Endodermal cell (in vitro differentiated cells): ENCODE measurements at regions not wholly inside any gene's neighbourhood (a gene's known extent, or its start where the extent isn't known, plus 50 kb on each side); places are given as distances from the start of the nearest gene placed in this dataset.

Experiments used
- DNase-seq: peaks from one replicate; pipeline ENCODE4 v3.0.0-alpha.2; 2017
- H3K27ac ChIP-seq: 2 replicates; pipeline ENCODE4 v1.5.1; 2013; ENCODE audit warnings: mild to moderate bottlenecking, low read depth, low read length, moderate library complexity
- H3K27me3 ChIP-seq: 2 replicates; pipeline ENCODE4 v1.6.1; 2013; ENCODE audit warnings: mild to moderate bottlenecking, low read length, moderate library complexity; ENCODE audit not compliant: insufficient read depth, control insufficient read depth, poor library complexity, severe bottlenecking
- H3K36me3 ChIP-seq: 2 replicates; pipeline ENCODE4 v1.7.0; 2013; ENCODE audit warnings: mild to moderate bottlenecking, low read length, moderate library complexity; ENCODE audit not compliant: control insufficient read depth, insufficient read depth
- H3K4me1 ChIP-seq: one replicate; pipeline ENCODE4 v1.7.0; 2013; ENCODE audit warnings: low read length; ENCODE audit not compliant: control insufficient read depth, insufficient read depth
- H3K4me3 ChIP-seq: 2 replicates; pipeline ENCODE4 v1.5.1; 2013; ENCODE audit warnings: mild to moderate bottlenecking, low read length, moderate library complexity
- H3K9ac ChIP-seq: 2 replicates; pipeline ENCODE4 v1.6.1; 2013; ENCODE audit warnings: mild to moderate bottlenecking, low read length, moderate library complexity; ENCODE audit not compliant: poor library complexity, severe bottlenecking; ENCODE audit errors: extremely low read depth
- H3K9me3 ChIP-seq: 2 replicates; pipeline ENCODE4 v1.6.1; 2013; ENCODE audit warnings: mild to moderate bottlenecking, low read length, moderate library complexity; ENCODE audit not compliant: control insufficient read depth
- H3K27ac Mint-ChIP-seq: 2 replicates; pipeline ENCODE4 v1.8.0; 2020; ENCODE audit warnings: mixed read lengths
- H3K27me3 Mint-ChIP-seq: 2 replicates; pipeline ENCODE4 v1.8.0; 2021; ENCODE audit warnings: mild to moderate bottlenecking, mixed read lengths; ENCODE audit not compliant: insufficient read depth
- H3K36me3 Mint-ChIP-seq: 2 replicates; pipeline ENCODE4 v1.8.0; 2020; ENCODE audit warnings: low read depth, mixed read lengths
- H3K4me1 Mint-ChIP-seq: 2 replicates; pipeline ENCODE4 v1.8.0; 2020; ENCODE audit warnings: mixed read lengths
- H3K4me3 Mint-ChIP-seq: 2 replicates; pipeline ENCODE4 v1.8.0; 2020; ENCODE audit warnings: mild to moderate bottlenecking, moderate library complexity, mixed read lengths
- H3K9me3 Mint-ChIP-seq: 2 replicates; pipeline ENCODE4 v1.8.0; 2020; ENCODE audit warnings: mild to moderate bottlenecking, mixed read lengths
- WGBS, 2 experiments: methylation state at CpG; one replicate each; pipeline versions ENCODE4 v1.1.5 to v1.1.7; 2013; ENCODE audit warnings: missing lambda C conversion rate in 2 of 2, mixed read lengths in 1 of 2; ENCODE audit not compliant: insufficient coverage in 1 of 2, insufficient read length in 1 of 2; 5-methylcytosine and 5-hydroxymethylcytosine counted together
- TF ChIP-seq, protein P1 (sequence below): fragments of 200-600 bp; sonication (generic); conservative IDR thresholded peaks from 2 replicates; pipeline ENCODE4 v1.5.0; 2021; ENCODE audit warnings: antibody characterized with exemption, mild to moderate bottlenecking

DNA sequence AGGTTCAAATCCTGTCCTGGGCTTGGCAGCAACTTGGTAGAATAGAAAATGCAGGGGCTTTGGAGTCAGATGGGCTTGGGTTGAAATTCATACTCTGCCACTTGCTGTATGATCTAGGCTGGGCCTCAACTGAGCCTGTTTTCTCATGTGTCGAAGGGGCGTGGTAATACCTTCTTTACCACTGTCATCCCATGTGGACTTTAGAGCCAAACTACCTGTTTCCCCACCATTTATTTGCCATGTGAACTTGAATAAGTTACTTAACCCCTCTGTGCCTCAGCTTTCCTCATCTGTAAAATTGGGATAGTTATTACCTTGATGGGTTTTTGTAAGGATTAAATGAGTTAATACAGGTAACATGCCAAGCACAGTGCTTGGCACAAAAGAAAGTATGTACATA lies 106.0 kb downstream of the COPRS start:
- no peak overlapping the region for H3K27ac Mint-ChIP-seq
- TF ChIP-seq, protein P1, sequence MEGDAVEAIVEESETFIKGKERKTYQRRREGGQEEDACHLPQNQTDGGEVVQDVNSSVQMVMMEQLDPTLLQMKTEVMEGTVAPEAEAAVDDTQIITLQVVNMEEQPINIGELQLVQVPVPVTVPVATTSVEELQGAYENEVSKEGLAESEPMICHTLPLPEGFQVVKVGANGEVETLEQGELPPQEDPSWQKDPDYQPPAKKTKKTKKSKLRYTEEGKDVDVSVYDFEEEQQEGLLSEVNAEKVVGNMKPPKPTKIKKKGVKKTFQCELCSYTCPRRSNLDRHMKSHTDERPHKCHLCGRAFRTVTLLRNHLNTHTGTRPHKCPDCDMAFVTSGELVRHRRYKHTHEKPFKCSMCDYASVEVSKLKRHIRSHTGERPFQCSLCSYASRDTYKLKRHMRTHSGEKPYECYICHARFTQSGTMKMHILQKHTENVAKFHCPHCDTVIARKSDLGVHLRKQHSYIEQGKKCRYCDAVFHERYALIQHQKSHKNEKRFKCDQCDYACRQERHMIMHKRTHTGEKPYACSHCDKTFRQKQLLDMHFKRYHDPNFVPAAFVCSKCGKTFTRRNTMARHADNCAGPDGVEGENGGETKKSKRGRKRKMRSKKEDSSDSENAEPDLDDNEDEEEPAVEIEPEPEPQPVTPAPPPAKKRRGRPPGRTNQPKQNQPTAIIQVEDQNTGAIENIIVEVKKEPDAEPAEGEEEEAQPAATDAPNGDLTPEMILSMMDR: no peak
- H3K27me3 Mint-ChIP-seq: no peaks in the 10 kb centered on the region
- peaks cover 2% of the 10 kb centered on the region for H3K9me3 Mint-ChIP-seq
- H3K9ac ChIP-seq: no peak overlapping the region
- H3K27ac ChIP-seq: no peak overlapping the region
- H3K4me3 Mint-ChIP-seq: no peak overlapping the region
- no peaks in the 10 kb centered on the region for H3K36me3 ChIP-seq
- no peaks in the 10 kb centered on the region for H3K36me3 Mint-ChIP-seq
- H3K4me1 ChIP-seq: no peaks in the 10 kb centered on the region
- H3K9me3 ChIP-seq: no peaks in the 10 kb centered on the region
- 83 to 100% methylated on average over 1 to 2 of the region's 2 CpGs for WGBS, 2 experiments
- DNase-seq: no peak
- H3K27me3 ChIP-seq: no peaks in the 10 kb centered on the region
- no peaks in the 10 kb centered on the region for H3K4me1 Mint-ChIP-seq
- no peak overlapping the region for H3K4me3 ChIP-seq

DNA sequence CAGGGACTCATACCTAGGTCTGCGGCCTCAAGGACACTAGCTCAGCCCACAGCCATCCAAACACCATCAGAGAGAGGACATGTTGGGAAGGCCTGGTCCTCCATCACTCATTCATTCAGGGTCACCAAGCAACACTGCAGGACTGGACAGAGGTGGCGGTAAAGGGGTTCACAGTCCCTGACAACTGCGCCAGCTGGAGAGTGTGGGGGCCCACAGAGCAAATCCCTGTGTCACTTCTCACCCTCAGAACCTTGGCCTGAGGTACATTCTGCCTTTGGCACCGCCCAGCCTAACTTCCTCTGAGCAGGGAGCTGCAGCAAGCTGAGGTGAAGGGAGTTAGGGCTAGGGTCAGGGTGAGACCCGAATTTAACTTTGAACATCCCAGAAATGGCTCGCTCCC lies 106.5 kb downstream of the COPRS start:
- DNase-seq: no peak
- H3K27ac Mint-ChIP-seq: no peak overlapping the region

DNA sequence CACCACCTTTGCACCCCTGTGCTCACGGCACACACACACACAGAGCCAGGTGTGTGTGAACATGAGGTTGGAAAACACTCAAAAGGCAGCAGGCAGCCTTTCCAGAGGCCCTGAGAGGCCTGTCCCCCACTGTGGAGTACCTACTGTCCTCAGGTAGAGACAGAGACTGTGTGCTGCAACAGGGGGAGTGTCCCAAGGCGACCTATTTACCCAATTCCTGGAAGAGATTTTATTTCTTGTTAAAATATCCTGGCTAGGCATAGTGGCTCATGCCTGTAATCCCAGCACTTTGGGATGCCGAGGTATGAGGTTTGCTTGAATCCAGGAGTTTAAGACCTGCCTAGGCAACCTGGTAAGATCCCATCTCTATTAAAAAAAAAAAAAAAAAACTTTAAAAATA lies 108.5 kb downstream of the COPRS start:
- no peak overlapping the region for H3K4me3 Mint-ChIP-seq
- H3K27me3 ChIP-seq: no peaks in the 10 kb centered on the region
- no peaks in the 10 kb centered on the region for H3K9me3 Mint-ChIP-seq
- no peak overlapping the region for H3K27ac Mint-ChIP-seq
- H3K9ac ChIP-seq: no peak overlapping the region
- no peaks in the 10 kb centered on the region for H3K9me3 ChIP-seq
- H3K36me3 Mint-ChIP-seq: no peaks in the 10 kb centered on the region
- H3K36me3 ChIP-seq: no peaks in the 10 kb centered on the region
- H3K4me1 ChIP-seq: no peaks in the 10 kb centered on the region
- H3K4me1 Mint-ChIP-seq: no peaks in the 10 kb centered on the region
- H3K27me3 Mint-ChIP-seq: no peaks in the 10 kb centered on the region
- 89 to 91% methylated on average over 1 to 3 of the region's 3 CpGs for WGBS, 2 experiments
- no peak overlapping the region for H3K27ac ChIP-seq
- DNase-seq: no peak
- H3K4me3 ChIP-seq: no peak overlapping the region
- TF ChIP-seq, protein P1: no peak

More for the DNA sequence above, 106.5 kb downstream of the COPRS start:
- Mint-ChIP-seq H3K9me3 (peaks cover 2% of the 10 kb centered on the region), H3K27me3 (no peaks in the 10 kb centered on the region), H3K4me1 (no peaks in the 10 kb centered on the region), H3K36me3 (no peaks in the 10 kb centered on the region), H3K4me3 (no peak overlapping the region)
- Histone ChIP-seq H3K4me3 (no peak overlapping the region), H3K36me3 (no peaks in the 10 kb centered on the region), H3K9me3 (no peaks in the 10 kb centered on the region), H3K27me3 (no peaks in the 10 kb centered on the region), H3K4me1 (no peaks in the 10 kb centered on the region), H3K27ac (no peak overlapping the region), H3K9ac (no peak overlapping the region)
- 94 to 100% methylated on average over 2 to 6 of the region's 6 CpGs for WGBS, 2 experiments
- TF ChIP-seq, protein P1: no peak
